ENCODE measurements at regions not wholly inside any gene's neighbourhood (a gene's known extent, or its start where the extent isn't known, plus 50 kb on each side); places are given as distances from the start of the nearest gene placed in this dataset.
A peak's percentile ranks its signal among the peaks of the same experiment; 100 is the strongest.

- Histone ChIP-seq H3K36me3 (no peaks in the 10 kb centered on the region), H3K27me3 (no peaks in the 10 kb centered on the region), H3K4me3 (no peak overlapping the region), H3K4me1 (no peaks in the 10 kb centered on the region), H3K9me3 (no peaks in the 10 kb centered on the region), H3K27ac (no peak overlapping the region)
- no peak for DNase-seq
- ATAC-seq, result no peak
- intact Hi-C loops (cut with DNase I), result no loop called here
- no peak for TF ChIP-seq CTCF (IDR thresholded peaks at IDR 0.05)
Observed at GRCh38 chr4:73685052-73685451, 55.3 kb upstream of the CXCL8 start.

GRCh38 chr4:73687421-73687820 is 52.9 kb upstream of the CXCL8 start:
- intact Hi-C loops (cut with DNase I), result no loop called here
- Histone ChIP-seq H3K27me3 (no peaks in the 10 kb centered on the region), H3K4me3 (no peak overlapping the region), H3K4me1 (no peaks in the 10 kb centered on the region), H3K9me3 (no peaks in the 10 kb centered on the region), H3K36me3 (no peaks in the 10 kb centered on the region), H3K27ac (no peak overlapping the region)
- ATAC-seq (no peak), DNase-seq (no peak)
- TF ChIP-seq CTCF (IDR thresholded peaks at IDR 0.05), result no peak

- no peaks in the 10 kb centered on the region for H3K4me1 ChIP-seq
- H3K4me3 ChIP-seq, result no peak overlapping the region
- DNase-seq (no peak), ATAC-seq (peak; percentile 83)
- H3K27ac ChIP-seq, result no peak overlapping the region
- intact Hi-C loops (cut with DNase I), result no loop called here
- no peaks in the 10 kb centered on the region for H3K9me3 ChIP-seq
- H3K27me3 ChIP-seq, result no peaks in the 10 kb centered on the region
- no peaks in the 10 kb centered on the region for H3K36me3 ChIP-seq
- TF ChIP-seq CTCF (IDR thresholded peaks at IDR 0.05), result no peak
Observed at GRCh38 chr4:73690051-73690738, 50.2 kb upstream of the CXCL8 start.
